Neural cell (in vitro differentiated cells): ENCODE measurements at regions not wholly inside any gene's neighbourhood (a gene's known extent, or its start where the extent isn't known, plus 50 kb on each side); places are given as distances from the start of the nearest gene placed in this dataset.
A peak's percentile ranks its signal among the peaks of the same experiment; 100 is the strongest.

Experiments used
- H2AFZ ChIP-seq: fragments of 200-600, 300-800 bp; sonication (generic), shearing (Covaris generic); 2 replicates; pipeline ENCODE4 v1.6.0; 2014; ENCODE audit warnings: low read depth, mild to moderate bottlenecking, antibody characterized with exemption, low read length, moderate library complexity
- H3F3A ChIP-seq: fragments of 200-600 bp; shearing (Covaris generic); 2 replicates; pipeline ENCODE4 v1.6.1; 2016; ENCODE audit warnings: mild to moderate bottlenecking, moderate library complexity, mixed read lengths, antibody characterized with exemption, low read length; ENCODE audit not compliant: insufficient read depth, poor library complexity, severe bottlenecking
- H3K27ac ChIP-seq: fragments of 200-600, 300-800 bp; sonication (generic), shearing (Covaris generic); 2 replicates; pipeline ENCODE4 v1.5.1; 2014; ENCODE audit warnings: mild to moderate bottlenecking, low read length, moderate library complexity
- H3K27me3 ChIP-seq: fragments of 300-800, 200-600 bp; sonication (generic), shearing (Covaris generic); 2 replicates; pipeline ENCODE4 v1.6.0; 2014; ENCODE audit warnings: mild to moderate bottlenecking, low read depth, low read length, moderate library complexity; ENCODE audit not compliant: insufficient read depth
- H3K36me3 ChIP-seq: fragments of 300-800, 200-600 bp; sonication (generic), shearing (Covaris generic); 2 replicates; pipeline ENCODE4 v1.5.1; 2014; ENCODE audit warnings: mild to moderate bottlenecking, antibody characterized with exemption, low read length, moderate library complexity; ENCODE audit not compliant: insufficient read depth
- H3K4me2 ChIP-seq: fragments of 300-800, 200-600 bp; sonication (generic), shearing (Covaris generic); 2 replicates; pipeline ENCODE4 v1.6.0; 2014; ENCODE audit warnings: mild to moderate bottlenecking, low read length
- H3K4me3 ChIP-seq: fragments of 300-800, 200-600 bp; sonication (generic), shearing (Covaris generic); 2 replicates; pipeline ENCODE4 v1.5.1; 2014; ENCODE audit warnings: mild to moderate bottlenecking, low read length, moderate library complexity
- H3K79me2 ChIP-seq: fragments of 200-600 bp; shearing (Covaris generic); replicated peaks from 2 replicates; pipeline ENCODE4 v1.6.0; 2014; ENCODE audit warnings: mild to moderate bottlenecking, low read length, moderate library complexity; ENCODE audit not compliant: insufficient read depth
- H3K9ac ChIP-seq: fragments of 300-800, 200-600 bp; sonication (generic), shearing (Covaris generic); 2 replicates; pipeline ENCODE4 v1.6.1; 2016; ENCODE audit warnings: mild to moderate bottlenecking, low read length, mixed read lengths
- H3K9me2 ChIP-seq: fragments of 200-600 bp; shearing (Covaris generic); 2 replicates; pipeline ENCODE4 v1.6.1; 2016; ENCODE audit warnings: mild to moderate bottlenecking, low read length, mixed read lengths; ENCODE audit not compliant: insufficient read depth
- H3K9me3 ChIP-seq: fragments of 200-600, 300-800 bp; sonication (generic), shearing (Covaris generic); 2 replicates; pipeline ENCODE4 v1.6.1; 2016; ENCODE audit warnings: mild to moderate bottlenecking, mixed run types, low read length, moderate library complexity, mixed read lengths
- H4K20me1 ChIP-seq: fragments of 200-600 bp; shearing (Covaris generic); 2 replicates; pipeline ENCODE4 v1.6.1; 2016; ENCODE audit warnings: mild to moderate bottlenecking, mixed run types; ENCODE audit not compliant: insufficient read depth
- CTCF ChIP-seq: fragments of 450-650 bp; IDR thresholded peaks from 2 replicates; pipeline ENCODE4 v1.5.1; 2014; ENCODE audit warnings: antibody characterized with exemption, mild to moderate bottlenecking, moderate library complexity; ENCODE audit not compliant: poor library complexity, severe bottlenecking
- EP300 ChIP-seq: fragments of 450-650 bp; conservative IDR thresholded peaks from 2 replicates; pipeline ENCODE4 v1.6.1; 2014; ENCODE audit warnings: antibody characterized with exemption, mild to moderate bottlenecking, moderate library complexity; ENCODE audit not compliant: poor library complexity, severe bottlenecking
- EZH2 ChIP-seq: fragments of 200-600, 300-800 bp; shearing (Covaris generic), sonication (generic); IDR thresholded peaks from 2 replicates; pipeline ENCODE4 v1.6.1; 2014; ENCODE audit warnings: antibody characterized with exemption, low read length, borderline replicate concordance, mild to moderate bottlenecking; ENCODE audit not compliant: insufficient read depth, poor library complexity, severe bottlenecking
- MXI1 ChIP-seq: fragments of 450-650 bp; conservative IDR thresholded peaks from 2 replicates; pipeline ENCODE4 v1.6.1; 2014; ENCODE audit warnings: antibody characterized with exemption, mild to moderate bottlenecking; ENCODE audit not compliant: poor library complexity, severe bottlenecking
- POLR2AphosphoS5 ChIP-seq: IDR thresholded peaks from 2 replicates; pipeline ENCODE4 v1.6.1; 2012
- RAD21 ChIP-seq: fragments of 450-650 bp; conservative IDR thresholded peaks from 2 replicates; pipeline ENCODE4 v1.6.1; 2014; ENCODE audit warnings: antibody characterized with exemption, mild to moderate bottlenecking, moderate library complexity
- REST ChIP-seq: IDR thresholded peaks from 2 replicates; pipeline ENCODE4 v1.6.1; 2012; ENCODE audit warnings: borderline replicate concordance
- SMC3 ChIP-seq: fragments of 450-650 bp; conservative IDR thresholded peaks from 2 replicates; pipeline ENCODE4 v1.6.1; 2014; ENCODE audit warnings: antibody characterized with exemption, mild to moderate bottlenecking, moderate library complexity; ENCODE audit not compliant: poor library complexity
- TAF1 ChIP-seq: IDR thresholded peaks from 2 replicates; pipeline ENCODE4 v1.6.1; 2012; ENCODE audit warnings: low read depth

- TF ChIP-seq CTCF, result no peak
- no peak for TF ChIP-seq TAF1
- TF ChIP-seq EZH2, result no peak
- TF ChIP-seq REST, result no peak
- TF ChIP-seq SMC3, result no peak
- TF ChIP-seq POLR2AphosphoS5, result no peak
- no peak for TF ChIP-seq EP300
- no peak for TF ChIP-seq MXI1
- no peak for TF ChIP-seq RAD21
- Histone ChIP-seq H2AFZ (no peak overlapping the region), H3F3A (no peaks in the 10 kb centered on the region), H3K9me3 (no peaks in the 10 kb centered on the region), H3K9ac (no peak overlapping the region), H3K27me3 (no peaks in the 10 kb centered on the region), H3K27ac (no peak overlapping the region), H4K20me1 (no peaks in the 10 kb centered on the region), H3K4me3 (no peak overlapping the region), H3K79me2 (no peaks in the 10 kb centered on the region), H3K36me3 (no peaks in the 10 kb centered on the region), H3K4me2 (no peak overlapping the region), H3K9me2 (no peaks in the 10 kb centered on the region)
Observed at GRCh38 chr2:49332415-49332814, 178.1 kb upstream of the FSHR start.

- H3K9me2 ChIP-seq, result no peaks in the 10 kb centered on the region
- no peak overlapping the region for H2AFZ ChIP-seq
- peak overlapping the region; percentile 1 for H3K9ac ChIP-seq
- no peak overlapping the region for H3K4me3 ChIP-seq
- no peaks in the 10 kb centered on the region for H4K20me1 ChIP-seq
- no peaks in the 10 kb centered on the region for H3K9me3 ChIP-seq
- TF ChIP-seq SMC3 (no peak), REST (no peak), MXI1 (no peak), POLR2AphosphoS5 (no peak), EZH2 (no peak)
- no peaks in the 10 kb centered on the region for H3K27me3 ChIP-seq
- H3K27ac ChIP-seq, result peak overlapping the region; percentile 43
- H3F3A ChIP-seq, result no peaks in the 10 kb centered on the region
- no peaks in the 10 kb centered on the region for H3K36me3 ChIP-seq
- no peak overlapping the region for H3K4me2 ChIP-seq
- H3K79me2 ChIP-seq, result no peaks in the 10 kb centered on the region
Observed at GRCh38 chr2:49318531-49318930, 164.2 kb upstream of the FSHR start.
